ENCODE measurements at regions not wholly inside any gene's neighbourhood (a gene's known extent, or its start where the extent isn't known, plus 50 kb on each side); places are given as distances from the start of the nearest gene placed in this dataset.

GRCh38 chr7:81317741-81318140 is 398.9 kb upstream of the SEMA3C start:
- TF ChIP-seq POLR2AphosphoS5 (IDR thresholded peaks at IDR 0.05; ENCODE audit: low read depth, low read length) (no peak), SIN3A (IDR thresholded peaks at IDR 0.05; ENCODE audit: borderline replicate concordance, insufficient read depth, low read length) (no peak), REST (IDR thresholded peaks at IDR 0.05; ENCODE audit: insufficient read depth in 1 of 2, low read depth in 2 of 2, low read length in 2 of 2) (no peak), TAF1 (IDR thresholded peaks at IDR 0.05; ENCODE audit: borderline replicate concordance, insufficient read depth, low read length) (no peak), FOXP2 (optimal IDR thresholded peaks at IDR 0.05; ENCODE audit: borderline replicate concordance, extremely low read depth, extremely low read length, insufficient read depth) (no peak)

Data from PFSK-1 (cell line).